ENCODE measurements at regions not wholly inside any gene's neighbourhood (a gene's known extent, or its start where the extent isn't known, plus 50 kb on each side); places are given as distances from the start of the nearest gene placed in this dataset.

GRCh38 chr1:191551019-191551418 is 607.2 kb upstream of the RGS18 start:
- TF ChIP-seq EP300 (IDR thresholded peaks at IDR 0.05) (no peak), POLR2AphosphoS5 (IDR thresholded peaks at IDR 0.05) (no peak), CTCF (IDR thresholded peaks at IDR 0.05) (no peak), POLR2A (IDR thresholded peaks at IDR 0.05) (no peak)
- H3K4me1 ChIP-seq = no peaks in the 10 kb centered on the region
- 87% methylated on average over 2 of the region's 2 CpGs for WGBS
- no peaks in the 10 kb centered on the region for H3K9me3 ChIP-seq
- H3K27me3 ChIP-seq = no peaks in the 10 kb centered on the region
- H3K4me3 ChIP-seq = no peak overlapping the region
- no peak for DNase-seq (ENCODE audit: low spot score in 2 of 2)
- H3K36me3 ChIP-seq = no peaks in the 10 kb centered on the region
- H3K27ac ChIP-seq = no peak overlapping the region

DNA sequence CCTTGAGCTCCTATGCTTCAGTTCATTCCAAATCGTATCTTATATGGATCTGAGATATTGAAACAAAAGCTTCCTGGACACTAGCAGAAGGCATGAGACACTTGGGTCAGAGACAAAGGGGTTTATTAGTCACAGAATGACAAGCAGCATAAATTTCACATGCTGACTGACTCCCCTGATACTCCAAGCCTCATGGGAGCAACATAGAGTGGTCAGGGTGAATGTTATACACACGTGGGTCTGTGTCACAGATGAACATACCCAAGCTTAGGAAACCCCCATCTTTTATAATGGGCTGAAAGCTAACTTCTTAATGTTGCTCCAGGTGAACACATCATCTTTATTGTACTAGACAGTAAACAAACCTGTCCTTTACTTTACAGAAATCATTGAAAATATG is 599.9 kb upstream of the RGS18 start:
- no peak for TF ChIP-seq POLR2A (IDR thresholded peaks at IDR 0.05)
- no peak for TF ChIP-seq CTCF (IDR thresholded peaks at IDR 0.05)
- no peak for TF ChIP-seq POLR2AphosphoS5 (IDR thresholded peaks at IDR 0.05)
- TF ChIP-seq EP300 (IDR thresholded peaks at IDR 0.05) = no peak
- no peaks in the 10 kb centered on the region for H3K27me3 ChIP-seq
- WGBS = 63% methylated on average over 2 of the region's 2 CpGs
- H3K36me3 ChIP-seq = no peaks in the 10 kb centered on the region
- no peaks in the 10 kb centered on the region for H3K4me1 ChIP-seq
- H3K27ac ChIP-seq = no peak overlapping the region
- no peaks in the 10 kb centered on the region for H3K9me3 ChIP-seq
- DNase-seq (ENCODE audit: low spot score in 2 of 2) = no peak
- no peak overlapping the region for H3K4me3 ChIP-seq

DNA sequence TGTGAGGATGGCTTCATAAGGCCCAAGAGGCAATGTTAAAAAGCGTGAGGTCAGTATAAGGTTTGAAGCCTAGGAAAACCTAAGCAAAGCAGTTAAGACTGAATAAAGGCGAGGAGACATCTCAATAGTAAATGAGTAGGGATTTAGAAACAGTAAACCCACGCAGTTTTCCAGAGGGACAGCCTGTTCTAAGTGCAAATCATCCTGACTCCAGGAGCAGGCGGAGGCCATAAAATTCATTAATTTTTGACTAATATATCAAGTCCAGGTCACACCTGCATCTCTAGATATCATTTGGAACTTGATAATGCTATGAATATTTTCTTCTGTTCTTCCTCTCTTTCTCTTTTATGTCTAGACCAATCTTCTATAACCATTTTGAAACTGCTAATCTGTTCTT is 597.0 kb upstream of the RGS18 start:
- 66% methylated on average over 4 of the region's 4 CpGs for WGBS
- H3K4me1 ChIP-seq = no peaks in the 10 kb centered on the region
- TF ChIP-seq CTCF (IDR thresholded peaks at IDR 0.05) (no peak), POLR2A (IDR thresholded peaks at IDR 0.05) (no peak), POLR2AphosphoS5 (IDR thresholded peaks at IDR 0.05) (no peak), EP300 (IDR thresholded peaks at IDR 0.05) (no peak)

DNA sequence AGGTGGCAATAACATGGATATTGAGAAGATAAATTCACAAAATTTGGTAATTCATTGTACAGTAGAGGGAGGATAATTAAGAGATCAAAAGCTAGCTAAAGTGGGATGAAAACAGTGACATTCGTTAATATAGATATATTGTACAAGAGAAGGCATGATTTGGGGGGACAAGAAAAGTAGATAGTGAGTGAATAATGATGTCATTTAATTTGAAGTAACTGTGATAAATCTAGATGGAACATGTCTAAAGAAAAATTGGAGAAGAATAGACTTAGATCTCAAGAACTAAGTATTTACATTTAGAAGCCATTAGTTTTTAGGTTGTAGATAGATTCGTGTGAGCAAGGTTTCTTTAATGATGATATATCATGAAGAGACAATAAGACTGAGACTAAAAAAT is 594.0 kb upstream of the RGS18 start:
- Histone ChIP-seq H3K27ac (no peak overlapping the region), H3K27me3 (no peaks in the 10 kb centered on the region), H3K9me3 (no peaks in the 10 kb centered on the region), H3K4me3 (no peak overlapping the region), H3K4me1 (no peaks in the 10 kb centered on the region), H3K36me3 (no peaks in the 10 kb centered on the region)
- DNase-seq (ENCODE audit: low spot score in 2 of 2) = no peak
- TF ChIP-seq EP300 (IDR thresholded peaks at IDR 0.05) = no peak
- TF ChIP-seq POLR2A (IDR thresholded peaks at IDR 0.05) = no peak
- no peak for TF ChIP-seq POLR2AphosphoS5 (IDR thresholded peaks at IDR 0.05)
- no peak for TF ChIP-seq CTCF (IDR thresholded peaks at IDR 0.05)
- 94% methylated on average over 2 of the region's 2 CpGs for WGBS

More for the DNA sequence above, 597.0 kb upstream of the RGS18 start:
- no peak overlapping the region for H3K4me3 ChIP-seq
- H3K27ac ChIP-seq = no peak overlapping the region
- DNase-seq (ENCODE audit: low spot score in 2 of 2) = no peak
- no peaks in the 10 kb centered on the region for H3K9me3 ChIP-seq
- H3K36me3 ChIP-seq = no peaks in the 10 kb centered on the region
- H3K27me3 ChIP-seq = no peaks in the 10 kb centered on the region

DNA sequence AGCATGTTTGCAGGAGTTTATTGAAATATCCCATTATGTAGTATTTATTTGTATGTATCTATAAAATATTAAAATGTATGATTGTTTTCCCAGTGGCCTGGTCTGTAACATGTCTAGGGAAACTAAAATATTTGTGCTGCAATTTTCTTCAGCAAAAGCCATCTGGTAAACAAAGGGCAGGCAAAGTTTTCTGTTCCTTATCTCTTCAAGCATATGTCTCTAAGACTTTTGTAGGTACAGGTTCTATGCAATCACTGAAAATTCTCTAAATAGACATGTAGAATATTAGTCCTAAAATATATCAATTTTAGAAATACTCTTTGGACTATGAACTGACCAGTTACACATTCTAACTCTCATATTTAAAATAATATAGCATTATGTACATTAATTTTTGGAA is 585.8 kb upstream of the RGS18 start:
- H3K27me3 ChIP-seq = no peaks in the 10 kb centered on the region
- H3K27ac ChIP-seq = no peak overlapping the region
- no peaks in the 10 kb centered on the region for H3K9me3 ChIP-seq
- TF ChIP-seq CTCF (IDR thresholded peaks at IDR 0.05) (no peak), POLR2A (IDR thresholded peaks at IDR 0.05) (no peak), POLR2AphosphoS5 (IDR thresholded peaks at IDR 0.05) (no peak), EP300 (IDR thresholded peaks at IDR 0.05) (no peak)
- no peak for DNase-seq (ENCODE audit: low spot score in 2 of 2)
- H3K4me1 ChIP-seq = no peaks in the 10 kb centered on the region
- no peaks in the 10 kb centered on the region for H3K36me3 ChIP-seq
- no peak overlapping the region for H3K4me3 ChIP-seq

Data from suprapubic skin (tissue), 4 donors.